Chondrocyte (in vitro differentiated cells): ENCODE measurements at regions not wholly inside any gene's neighbourhood (a gene's known extent, or its start where the extent isn't known, plus 50 kb on each side); places are given as distances from the start of the nearest gene placed in this dataset.

Experiments
- DNase-seq: peaks from one replicate; pipeline ENCODE4 v3.0.0; 2021; ENCODE audit warnings: mixed read lengths, low spot score
- H3K27ac Mint-ChIP-seq: one replicate; pipeline ENCODE4 v1.8.0; 2021; ENCODE audit warnings: mild to moderate bottlenecking, moderate library complexity, mixed read lengths; ENCODE audit not compliant: unreplicated experiment
- H3K27me3 Mint-ChIP-seq: 2 replicates; pipeline ENCODE4 v1.8.0; 2021; ENCODE audit warnings: low read depth, mixed read lengths
- H3K36me3 Mint-ChIP-seq: 2 replicates; pipeline ENCODE4 v1.8.0; 2021; ENCODE audit warnings: low read depth, mixed read lengths
- H3K4me1 Mint-ChIP-seq: 2 replicates; pipeline ENCODE4 v1.8.0; 2021; ENCODE audit warnings: low read depth, mild to moderate bottlenecking, mixed read lengths
- H3K4me3 Mint-ChIP-seq: one replicate; pipeline ENCODE4 v1.8.0; 2021; ENCODE audit warnings: mild to moderate bottlenecking, moderate library complexity, mixed read lengths; ENCODE audit not compliant: unreplicated experiment
- H3K9me3 Mint-ChIP-seq: 2 replicates; pipeline ENCODE4 v1.8.0; 2021; ENCODE audit warnings: low read depth, mixed read lengths
- CTCF ChIP-seq: fragments of 200-600 bp; sonication (generic); IDR thresholded peaks from 2 replicates; pipeline ENCODE4 v1.5.0; 2021; ENCODE audit warnings: antibody characterized with exemption, mild to moderate bottlenecking, moderate library complexity

GRCh38 chr5:135185481-135186065 is 151.5 kb upstream of the PITX1 start:
- Mint-ChIP-seq H3K36me3 (no peaks in the 10 kb centered on the region), H3K27ac (no peak overlapping the region), H3K4me3 (no peak overlapping the region), H3K9me3 (peaks cover 3% of the 10 kb centered on the region), H3K4me1 (no peaks in the 10 kb centered on the region), H3K27me3 (peaks cover 22% of the 10 kb centered on the region)
- DNase-seq = no peak
- no peak for TF ChIP-seq CTCF

GRCh38 chr5:135184646-135185045 is 150.6 kb upstream of the PITX1 start:
- no peak for TF ChIP-seq CTCF
- Mint-ChIP-seq H3K27me3 (peaks cover 20% of the 10 kb centered on the region), H3K27ac (no peak overlapping the region), H3K4me3 (no peak overlapping the region), H3K4me1 (no peaks in the 10 kb centered on the region), H3K9me3 (peaks cover 3% of the 10 kb centered on the region), H3K36me3 (no peaks in the 10 kb centered on the region)
- DNase-seq = no peak

GRCh38 chr5:135183464-135183863 is 149.4 kb upstream of the PITX1 start:
- H3K9me3 Mint-ChIP-seq = peaks cover 3% of the 10 kb centered on the region
- no peak for TF ChIP-seq CTCF
- H3K36me3 Mint-ChIP-seq = no peaks in the 10 kb centered on the region
- DNase-seq = no peak
- no peaks in the 10 kb centered on the region for H3K4me1 Mint-ChIP-seq
- peaks cover 14% of the 10 kb centered on the region for H3K27me3 Mint-ChIP-seq
- H3K27ac Mint-ChIP-seq = no peak overlapping the region
- H3K4me3 Mint-ChIP-seq = no peak overlapping the region

- no peaks in the 10 kb centered on the region for H3K4me1 Mint-ChIP-seq
- peaks cover 3% of the 10 kb centered on the region for H3K9me3 Mint-ChIP-seq
- H3K36me3 Mint-ChIP-seq = no peaks in the 10 kb centered on the region
- peaks cover 16% of the 10 kb centered on the region for H3K27me3 Mint-ChIP-seq
- no peak overlapping the region for H3K4me3 Mint-ChIP-seq
- no peak for TF ChIP-seq CTCF
- H3K27ac Mint-ChIP-seq = no peak overlapping the region
- DNase-seq = no peak
These were observed 148.6 kb upstream of the PITX1 start for GRCh38 chr5:135182675-135183074.

GRCh38 chr5:135181653-135182052 is 147.6 kb upstream of the PITX1 start:
- Mint-ChIP-seq H3K27ac (no peak overlapping the region), H3K36me3 (no peaks in the 10 kb centered on the region), H3K4me1 (no peaks in the 10 kb centered on the region), H3K4me3 (no peak overlapping the region), H3K9me3 (peaks cover 3% of the 10 kb centered on the region), H3K27me3 (peaks cover 24% of the 10 kb centered on the region)
- DNase-seq = no peak
- TF ChIP-seq CTCF = no peak
